Kidney epithelial cell (primary cell): ENCODE measurements at regions not wholly inside any gene's neighbourhood (a gene's known extent, or its start where the extent isn't known, plus 50 kb on each side); places are given as distances from the start of the nearest gene placed in this dataset.
"Not testable (repeated sequence)": the region's sequence is repeated elsewhere in the genome, so short reads cannot be mapped to it uniquely, and the experiment has no call there.

Source experiments
- DNase-seq: peaks from one replicate; pipeline ENCODE4 v3.0.0-alpha.2; 2010; ENCODE audit warnings: low read depth
- H3K27me3 ChIP-seq: 2 replicates; pipeline ENCODE4 v1.6.0; 2011; ENCODE audit warnings: low read length; ENCODE audit not compliant: control insufficient read depth, insufficient read depth
- H3K36me3 ChIP-seq: 2 replicates; pipeline ENCODE4 v1.5.1; 2011; ENCODE audit warnings: low read length; ENCODE audit not compliant: control insufficient read depth, insufficient read depth
- H3K4me3 ChIP-seq: 2 replicates; pipeline ENCODE4 v1.5.1; 2011; ENCODE audit warnings: low read depth, mild to moderate bottlenecking, control low read depth, low read length
- CTCF ChIP-seq: IDR thresholded peaks from 2 replicates; pipeline ENCODE4 v1.5.1; 2011; ENCODE audit warnings: mild to moderate bottlenecking, moderate library complexity, low read length, control low read depth, inconsistent platforms; ENCODE audit not compliant: insufficient read depth, poor library complexity, severe bottlenecking

DNA sequence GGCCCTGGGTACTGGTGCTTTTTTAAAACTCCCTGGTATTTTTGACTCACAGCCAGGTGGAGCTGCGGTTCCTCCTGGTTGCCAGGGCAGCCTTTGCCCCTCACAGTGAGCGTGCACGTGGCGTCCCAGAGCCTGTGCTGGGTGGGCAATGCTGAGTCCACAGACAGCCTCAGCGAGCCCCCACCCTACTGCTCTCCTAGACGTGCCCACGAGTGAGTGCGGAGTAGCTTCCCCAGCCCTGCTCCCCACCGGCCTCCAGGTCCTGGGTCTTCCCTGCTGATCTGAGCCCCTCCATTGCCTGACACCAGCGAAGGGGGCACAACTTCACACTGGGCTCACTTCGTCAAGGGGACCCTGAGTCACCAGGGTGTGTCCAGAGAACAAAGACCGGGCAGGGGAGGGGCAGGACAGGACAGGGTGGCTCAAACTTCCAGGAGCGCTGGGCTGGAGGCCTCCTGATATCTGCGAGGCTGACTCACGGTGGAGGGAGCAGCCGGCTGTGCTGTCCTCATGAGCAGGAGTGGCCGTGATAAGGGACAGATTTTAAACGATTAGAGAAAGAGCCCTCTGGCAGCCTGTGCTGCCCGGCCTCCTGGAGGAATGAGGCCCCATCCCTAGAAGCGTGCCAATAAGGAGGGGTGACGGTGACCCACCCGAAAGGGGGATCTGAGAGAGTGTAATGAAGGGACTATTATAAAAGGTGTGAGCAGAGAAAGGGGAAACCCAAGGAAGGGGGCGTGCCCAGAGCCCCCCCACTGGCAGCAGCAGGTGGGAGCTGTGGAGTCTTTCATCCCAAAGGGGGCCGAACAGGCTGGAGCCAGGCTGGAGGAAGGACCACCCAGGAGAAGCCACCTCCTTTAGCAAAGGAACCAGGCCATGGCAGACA lies 129.3 kb upstream of the FGF3 start:
- Histone ChIP-seq H3K27me3 (peaks cover 4% of the 10 kb centered on the region), H3K36me3 (no peaks in the 10 kb centered on the region), H3K4me3 (no peak overlapping the region)
- DNase-seq, result peak; percentile 37
- TF ChIP-seq CTCF, result peak; percentile 5

- Histone ChIP-seq H3K4me3 (no peak overlapping the region), H3K36me3 (no peaks in the 10 kb centered on the region), H3K27me3 (peaks cover 4% of the 10 kb centered on the region)
- DNase-seq, result peak; percentile 89
- no peak for TF ChIP-seq CTCF
These were observed 128.8 kb upstream of the ANO1 start for GRCh38 chr11:69949327-69949726.

DNA sequence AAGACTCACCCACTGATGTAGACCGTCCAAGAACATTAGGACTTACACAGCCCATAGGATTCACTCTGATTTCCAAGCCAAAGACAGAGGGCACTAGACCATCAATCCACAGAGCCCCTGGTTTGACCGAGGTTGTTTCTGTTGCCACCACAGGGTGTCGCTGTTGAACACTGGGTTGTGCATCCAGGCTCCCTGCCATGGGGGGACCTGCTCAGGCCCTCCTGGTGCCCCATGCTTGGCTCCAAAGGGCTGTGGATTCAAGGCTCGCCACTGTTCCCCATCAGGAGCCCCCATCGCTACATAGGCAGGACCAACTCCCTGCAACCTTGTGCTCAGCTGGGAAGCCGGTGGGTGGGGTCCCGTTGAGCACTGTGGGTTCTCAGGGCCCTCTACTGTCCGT lies 128.0 kb upstream of the ANO1 start:
- TF ChIP-seq CTCF, result peak; percentile 47
- Histone ChIP-seq H3K4me3 (no peak overlapping the region), H3K36me3 (no peaks in the 10 kb centered on the region)

GRCh38 chr11:69950621-69951020 lies 127.5 kb upstream of the ANO1 start:
- H3K27me3 ChIP-seq, result peaks cover 4% of the 10 kb centered on the region

More for the DNA sequence above, 128.0 kb upstream of the ANO1 start:
- H3K27me3 ChIP-seq, result peaks cover 4% of the 10 kb centered on the region
- no peak for DNase-seq

GRCh38 chr11:69951821-69952220 lies 126.3 kb upstream of the ANO1 start:
- H3K4me3 ChIP-seq, result no peak overlapping the region
- DNase-seq, result no peak
- H3K36me3 ChIP-seq, result no peaks in the 10 kb centered on the region
- no peak for TF ChIP-seq CTCF
- peaks cover 4% of the 10 kb centered on the region for H3K27me3 ChIP-seq

More at GRCh38 chr11:69950621-69951020, 127.5 kb upstream of the ANO1 start:
- Histone ChIP-seq H3K36me3 (no peaks in the 10 kb centered on the region), H3K4me3 (no peak overlapping the region)
- DNase-seq, result no peak
- TF ChIP-seq CTCF, result no peak

- not testable (repeated sequence) for H3K27me3 ChIP-seq, H3K4me3 ChIP-seq, H3K36me3 ChIP-seq, DNase-seq
These were observed 125.7 kb upstream of the ANO1 start for GRCh38 chr11:69952229-69952975.
